ENCODE measurements at regions not wholly inside any gene's neighbourhood (a gene's known extent, or its start where the extent isn't known, plus 50 kb on each side); places are given as distances from the start of the nearest gene placed in this dataset.

- DNase-seq = no peak
Observed at GRCh38 chr2:19574778-19575260, 216.4 kb upstream of the OSR1 start.

GRCh38 chr2:19573784-19574183, 215.4 kb upstream of the OSR1 start:
- no peak overlapping the region for H3K27ac ChIP-seq
- WGBS (ENCODE audit: insufficient coverage, low coverage, low lambda C conversion rate, missing lambda C conversion rate) = no CpG with 5 or more reads among the region's 1 CpG
- intact Hi-C loops (cut with DNase I) = no loop called here
- TF ChIP-seq POLR2A (IDR thresholded peaks at IDR 0.05) = no peak
- TF ChIP-seq CTCF (IDR thresholded peaks at IDR 0.05) = no peak
- H3K9me3 ChIP-seq = no peaks in the 10 kb centered on the region
- DNase-seq = no peak
- no peak overlapping the region for H3K4me3 ChIP-seq
- ATAC-seq = no peak
- no peaks in the 10 kb centered on the region for H3K4me1 ChIP-seq
- no peaks in the 10 kb centered on the region for H3K36me3 ChIP-seq
- H3K27me3 ChIP-seq = no peaks in the 10 kb centered on the region

More at GRCh38 chr2:19574778-19575260, 216.4 kb upstream of the OSR1 start:
- intact Hi-C loops (cut with DNase I) = no loop called here
- Histone ChIP-seq H3K36me3 (no peaks in the 10 kb centered on the region), H3K4me3 (no peak overlapping the region), H3K9me3 (no peaks in the 10 kb centered on the region), H3K27ac (no peak overlapping the region), H3K4me1 (no peaks in the 10 kb centered on the region), H3K27me3 (no peaks in the 10 kb centered on the region)
- ATAC-seq = no peak
- TF ChIP-seq POLR2A (IDR thresholded peaks at IDR 0.05) (no peak), CTCF (IDR thresholded peaks at IDR 0.05) (no peak)
- 32% methylated on average over 5 of the region's 5 CpGs for WGBS (ENCODE audit: insufficient coverage, low coverage, low lambda C conversion rate, missing lambda C conversion rate)

- no peak overlapping the region for H3K4me3 ChIP-seq
- no peak for ATAC-seq
- DNase-seq = no peak
- no peaks in the 10 kb centered on the region for H3K9me3 ChIP-seq
- intact Hi-C loops (cut with DNase I) = no loop called here
- no peaks in the 10 kb centered on the region for H3K4me1 ChIP-seq
- no peak overlapping the region for H3K27ac ChIP-seq
- H3K27me3 ChIP-seq = no peaks in the 10 kb centered on the region
- no peaks in the 10 kb centered on the region for H3K36me3 ChIP-seq
- TF ChIP-seq CTCF (IDR thresholded peaks at IDR 0.05) (no peak), POLR2A (IDR thresholded peaks at IDR 0.05) (no peak)
- WGBS (ENCODE audit: insufficient coverage, low coverage, low lambda C conversion rate, missing lambda C conversion rate) = 48% methylated on average over 4 of the region's 4 CpGs
Observed at GRCh38 chr2:19571773-19572172, 213.3 kb upstream of the OSR1 start.

GRCh38 chr2:19569300-19569791, 210.9 kb upstream of the OSR1 start:
- TF ChIP-seq POLR2A (IDR thresholded peaks at IDR 0.05) = no peak
- no peak for TF ChIP-seq CTCF (IDR thresholded peaks at IDR 0.05)
- Histone ChIP-seq H3K4me1 (no peaks in the 10 kb centered on the region), H3K9me3 (no peaks in the 10 kb centered on the region), H3K27ac (no peak overlapping the region), H3K27me3 (no peaks in the 10 kb centered on the region), H3K36me3 (no peaks in the 10 kb centered on the region), H3K4me3 (no peak overlapping the region)
- ATAC-seq (no peak), DNase-seq (no peak)
- intact Hi-C loops (cut with DNase I) = no loop called here
- 30% methylated on average over 3 of the region's 3 CpGs for WGBS (ENCODE audit: insufficient coverage, low coverage, low lambda C conversion rate, missing lambda C conversion rate)

- H3K4me1 ChIP-seq = no peaks in the 10 kb centered on the region
- TF ChIP-seq CTCF (IDR thresholded peaks at IDR 0.05) (no peak), POLR2A (IDR thresholded peaks at IDR 0.05) (no peak)
- ATAC-seq = no peak
- no peak overlapping the region for H3K4me3 ChIP-seq
- intact Hi-C loops (cut with DNase I) = no loop called here
- H3K36me3 ChIP-seq = no peaks in the 10 kb centered on the region
- H3K27me3 ChIP-seq = no peaks in the 10 kb centered on the region
- 53% methylated on average over 5 of the region's 5 CpGs for WGBS (ENCODE audit: insufficient coverage, low coverage, low lambda C conversion rate, missing lambda C conversion rate)
- H3K9me3 ChIP-seq = no peaks in the 10 kb centered on the region
- no peak for DNase-seq
- no peak overlapping the region for H3K27ac ChIP-seq
Observed at GRCh38 chr2:19568809-19569208, 210.4 kb upstream of the OSR1 start.

Data from right lobe of liver (tissue), 6 donors.